ENCODE measurements at regions not wholly inside any gene's neighbourhood (a gene's known extent, or its start where the extent isn't known, plus 50 kb on each side); places are given as distances from the start of the nearest gene placed in this dataset.

DNA sequence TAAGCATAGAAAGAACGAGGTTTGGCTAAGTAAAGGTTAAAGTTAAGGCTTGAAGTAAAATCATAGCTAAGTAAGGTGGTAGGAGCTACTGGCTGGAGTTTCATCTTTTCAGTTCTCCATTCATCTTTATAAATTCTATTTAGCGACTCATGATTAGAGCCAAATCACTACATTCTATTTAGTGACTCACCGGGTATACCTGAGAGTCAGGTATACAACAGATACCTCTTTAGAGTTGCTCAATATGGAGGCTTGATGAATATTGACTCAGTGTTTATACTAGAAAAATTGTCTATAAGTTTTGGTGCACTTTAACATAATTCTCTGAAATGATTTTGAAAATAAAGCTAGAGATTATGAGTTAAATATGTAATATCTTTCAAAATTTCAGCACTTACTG, 328.8 kb upstream of the GRM7 start:
- H3K9me3 ChIP-seq = no peaks in the 10 kb centered on the region
- H3K36me3 ChIP-seq = no peaks in the 10 kb centered on the region
- H3K4me3 ChIP-seq = no peak overlapping the region
- no peaks in the 10 kb centered on the region for H3K27me3 ChIP-seq
- ATAC-seq (ENCODE audit: low FRiP score in 2 of 2) (no peak), DNase-seq (no peak)
- 81 to 83% methylated on average over 3 of the region's 3 CpGs for WGBS, 2 donors
- no peaks in the 10 kb centered on the region for H3K4me1 ChIP-seq
- no peak overlapping the region for H3K27ac ChIP-seq
- no peak for TF ChIP-seq EP300 (IDR thresholded peaks at IDR 0.05)

DNA sequence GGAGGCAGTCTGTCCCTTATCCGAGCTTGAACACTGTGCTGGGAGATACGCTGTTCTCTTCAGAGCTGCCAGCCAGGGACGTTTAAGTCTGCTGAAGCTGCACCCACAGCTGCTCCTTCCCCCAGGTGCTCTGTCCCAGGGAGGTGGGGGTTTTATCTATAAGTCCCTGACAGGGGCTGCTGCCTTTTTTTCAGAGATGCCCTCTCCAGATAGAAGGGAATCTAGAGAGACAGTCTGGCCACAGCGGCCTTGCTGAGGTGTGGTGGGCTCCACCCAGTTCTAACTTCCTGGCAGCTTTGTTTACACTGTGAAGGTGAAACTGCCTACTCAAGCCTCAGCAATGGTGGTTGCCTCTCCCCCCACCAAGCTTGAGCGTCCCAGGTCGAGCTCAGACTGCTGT, 319.9 kb upstream of the GRM7 start:
- peaks cover 0 to 17% (median 0%) of the 10 kb centered on the region in 4 donors for H3K9me3 ChIP-seq
- no peak for TF ChIP-seq POLR2AphosphoS5 (IDR thresholded peaks at IDR 0.05)
- TF ChIP-seq POLR2A (IDR thresholded peaks at IDR 0.05) = no peak
- TF ChIP-seq, protein P1, sequence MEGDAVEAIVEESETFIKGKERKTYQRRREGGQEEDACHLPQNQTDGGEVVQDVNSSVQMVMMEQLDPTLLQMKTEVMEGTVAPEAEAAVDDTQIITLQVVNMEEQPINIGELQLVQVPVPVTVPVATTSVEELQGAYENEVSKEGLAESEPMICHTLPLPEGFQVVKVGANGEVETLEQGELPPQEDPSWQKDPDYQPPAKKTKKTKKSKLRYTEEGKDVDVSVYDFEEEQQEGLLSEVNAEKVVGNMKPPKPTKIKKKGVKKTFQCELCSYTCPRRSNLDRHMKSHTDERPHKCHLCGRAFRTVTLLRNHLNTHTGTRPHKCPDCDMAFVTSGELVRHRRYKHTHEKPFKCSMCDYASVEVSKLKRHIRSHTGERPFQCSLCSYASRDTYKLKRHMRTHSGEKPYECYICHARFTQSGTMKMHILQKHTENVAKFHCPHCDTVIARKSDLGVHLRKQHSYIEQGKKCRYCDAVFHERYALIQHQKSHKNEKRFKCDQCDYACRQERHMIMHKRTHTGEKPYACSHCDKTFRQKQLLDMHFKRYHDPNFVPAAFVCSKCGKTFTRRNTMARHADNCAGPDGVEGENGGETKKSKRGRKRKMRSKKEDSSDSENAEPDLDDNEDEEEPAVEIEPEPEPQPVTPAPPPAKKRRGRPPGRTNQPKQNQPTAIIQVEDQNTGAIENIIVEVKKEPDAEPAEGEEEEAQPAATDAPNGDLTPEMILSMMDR (IDR thresholded peaks at IDR 0.05) = no peak
- no peak for TF ChIP-seq EP300 (IDR thresholded peaks at IDR 0.05)
- H3K4me1 ChIP-seq = no peaks in the 10 kb centered on the region
- no peak for ATAC-seq (ENCODE audit: low FRiP score in 2 of 2)
- no peak overlapping the region for H3K27ac ChIP-seq
- DNase-seq = no peak
- H3K27me3 ChIP-seq = no peaks in the 10 kb centered on the region
- no peaks in the 10 kb centered on the region for H3K36me3 ChIP-seq
- 50 to 85% methylated on average over 2 to 6 of the region's 6 CpGs for WGBS, 2 donors
- no peak overlapping the region for H3K4me3 ChIP-seq

DNA sequence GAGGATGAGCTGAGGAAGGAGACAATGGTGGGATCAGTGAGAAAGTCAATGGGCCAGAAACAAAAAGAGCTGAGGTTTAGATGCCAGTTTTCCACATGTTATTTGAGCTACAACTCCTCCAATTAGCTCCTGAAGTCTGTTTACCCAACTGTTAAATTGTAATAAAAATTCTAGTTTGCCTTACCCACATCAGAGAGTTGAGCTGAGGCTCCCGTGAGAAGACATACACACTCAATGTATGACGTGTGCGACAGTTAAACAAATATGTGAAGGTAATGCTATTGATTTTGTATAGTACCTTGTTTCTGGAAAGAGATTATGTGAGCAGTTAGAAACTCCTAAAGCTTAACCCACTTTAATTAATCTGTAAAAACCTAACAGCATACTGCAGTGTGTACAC, 318.1 kb upstream of the GRM7 start:
- no peak overlapping the region for H3K4me3 ChIP-seq
- ATAC-seq (ENCODE audit: low FRiP score in 2 of 2) (no peak), DNase-seq (no peak)

DNA sequence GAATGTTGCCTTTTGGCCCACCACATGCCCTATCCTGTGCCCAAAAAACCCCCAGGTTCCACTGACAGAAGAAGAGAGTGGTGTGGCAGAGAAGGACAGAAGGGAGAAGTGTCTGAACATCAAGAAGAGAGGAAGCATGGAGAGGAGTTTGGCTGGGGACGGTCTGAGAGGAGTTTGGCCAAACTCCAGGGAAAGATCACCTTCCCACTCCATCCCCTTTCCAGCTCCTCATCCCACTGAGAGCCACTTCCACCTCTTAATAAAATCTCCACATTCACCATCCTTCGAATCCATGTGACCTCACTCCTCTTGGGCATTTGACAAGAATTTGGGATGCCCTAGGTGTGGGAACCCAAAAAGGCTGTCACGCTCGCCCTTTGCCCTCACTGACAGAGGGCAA, 311.6 kb upstream of the GRM7 start:
- DNase-seq = no peak
- no peak for ATAC-seq (ENCODE audit: low FRiP score in 2 of 2)
- TF ChIP-seq EP300 (IDR thresholded peaks at IDR 0.05) = no peak
- no peak for TF ChIP-seq POLR2AphosphoS5 (IDR thresholded peaks at IDR 0.05)
- Histone ChIP-seq H3K4me1 (no peaks in the 10 kb centered on the region), H3K27me3 (no peaks in the 10 kb centered on the region), H3K27ac (no peak overlapping the region), H3K9me3 (peaks cover 0 to 12% (median 9%) of the 10 kb centered on the region in 4 donors), H3K4me3 (no peak overlapping the region), H3K36me3 (no peaks in the 10 kb centered on the region)
- WGBS, 2 donors = 86 to 91% methylated on average over 4 of the region's 4 CpGs

More for the DNA sequence above, 318.1 kb upstream of the GRM7 start:
- Histone ChIP-seq H3K4me1 (no peaks in the 10 kb centered on the region), H3K9me3 (peaks cover 0 to 17% (median 0%) of the 10 kb centered on the region in 4 donors), H3K27ac (no peak overlapping the region), H3K36me3 (no peaks in the 10 kb centered on the region), H3K27me3 (no peaks in the 10 kb centered on the region)
- WGBS, 2 donors = 86 to 88% methylated on average over 3 of the region's 3 CpGs
- TF ChIP-seq, protein P1 (IDR thresholded peaks at IDR 0.05) = no peak
- no peak for TF ChIP-seq POLR2AphosphoS5 (IDR thresholded peaks at IDR 0.05)
- no peak for TF ChIP-seq EP300 (IDR thresholded peaks at IDR 0.05)
- TF ChIP-seq POLR2A (IDR thresholded peaks at IDR 0.05) = no peak

DNA sequence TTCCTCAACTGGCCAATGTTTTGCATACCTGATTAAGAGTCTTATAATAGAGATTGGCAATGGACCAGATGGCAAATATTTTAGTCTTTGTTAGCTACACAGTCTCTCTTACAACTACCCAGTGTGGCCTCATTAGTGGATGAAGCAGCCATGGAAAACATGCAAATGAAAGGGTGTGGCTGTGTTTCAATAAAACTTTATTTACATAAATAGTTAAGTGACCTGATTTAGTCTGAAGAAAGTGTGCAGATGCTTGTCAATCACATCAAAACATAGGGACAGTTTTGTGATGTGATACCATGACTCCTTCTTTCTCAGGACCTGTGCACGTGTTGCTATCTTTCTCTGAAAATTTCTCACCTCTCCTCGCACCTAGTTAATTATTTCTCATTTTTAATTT, 309.8 kb upstream of the GRM7 start:
- no peak for ATAC-seq (ENCODE audit: low FRiP score in 2 of 2)
- 59 to 78% methylated on average over 2 of the region's 2 CpGs for WGBS, 2 donors
- Histone ChIP-seq H3K4me3 (no peak overlapping the region), H3K36me3 (no peaks in the 10 kb centered on the region), H3K27ac (no peak overlapping the region), H3K4me1 (no peaks in the 10 kb centered on the region), H3K27me3 (no peaks in the 10 kb centered on the region), H3K9me3 (peaks cover 0 to 12% (median 9%) of the 10 kb centered on the region in 4 donors)
- DNase-seq = no peak
- TF ChIP-seq, protein P1 (IDR thresholded peaks at IDR 0.05) = no peak
- no peak for TF ChIP-seq POLR2A (IDR thresholded peaks at IDR 0.05)

DNA sequence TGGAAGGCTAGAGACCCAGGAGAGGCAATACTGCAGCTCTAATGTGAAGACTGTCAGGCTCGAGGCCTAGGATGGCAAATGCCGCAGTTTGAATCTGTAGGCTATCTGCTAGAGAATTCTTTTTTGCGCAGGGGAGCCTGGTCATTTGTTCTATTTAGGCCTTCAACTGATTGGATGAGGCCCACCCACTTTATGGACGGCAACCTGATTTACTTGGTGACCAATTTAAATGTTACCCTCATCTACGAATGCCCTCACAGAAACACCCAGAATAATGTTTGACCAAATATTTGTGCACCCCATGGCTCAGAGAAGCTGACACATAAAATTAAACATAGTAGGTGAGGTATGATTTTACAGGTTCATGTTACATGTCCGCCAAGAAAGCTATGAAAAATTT, 300.7 kb upstream of the GRM7 start:
- no peak for ATAC-seq (ENCODE audit: low FRiP score in 2 of 2)
- Histone ChIP-seq H3K4me1 (no peaks in the 10 kb centered on the region), H3K9me3 (no peaks in the 10 kb centered on the region), H3K36me3 (no peaks in the 10 kb centered on the region), H3K27me3 (no peaks in the 10 kb centered on the region), H3K27ac (no peak overlapping the region), H3K4me3 (no peak overlapping the region)
- WGBS, 2 donors = 91 to 96% methylated on average over 6 of the region's 6 CpGs
- no peak for TF ChIP-seq POLR2AphosphoS5 (IDR thresholded peaks at IDR 0.05)
- TF ChIP-seq EP300 (IDR thresholded peaks at IDR 0.05) = no peak
- no peak for TF ChIP-seq POLR2A (IDR thresholded peaks at IDR 0.05)
- TF ChIP-seq, protein P1 (IDR thresholded peaks at IDR 0.05) = no peak
- no peak for DNase-seq
